ENCODE measurements at regions not wholly inside any gene's neighbourhood (a gene's known extent, or its start where the extent isn't known, plus 50 kb on each side); places are given as distances from the start of the nearest gene placed in this dataset.
"Not testable (repeated sequence)": the region's sequence is repeated elsewhere in the genome, so short reads cannot be mapped to it uniquely, and the experiment has no call there.

DNA sequence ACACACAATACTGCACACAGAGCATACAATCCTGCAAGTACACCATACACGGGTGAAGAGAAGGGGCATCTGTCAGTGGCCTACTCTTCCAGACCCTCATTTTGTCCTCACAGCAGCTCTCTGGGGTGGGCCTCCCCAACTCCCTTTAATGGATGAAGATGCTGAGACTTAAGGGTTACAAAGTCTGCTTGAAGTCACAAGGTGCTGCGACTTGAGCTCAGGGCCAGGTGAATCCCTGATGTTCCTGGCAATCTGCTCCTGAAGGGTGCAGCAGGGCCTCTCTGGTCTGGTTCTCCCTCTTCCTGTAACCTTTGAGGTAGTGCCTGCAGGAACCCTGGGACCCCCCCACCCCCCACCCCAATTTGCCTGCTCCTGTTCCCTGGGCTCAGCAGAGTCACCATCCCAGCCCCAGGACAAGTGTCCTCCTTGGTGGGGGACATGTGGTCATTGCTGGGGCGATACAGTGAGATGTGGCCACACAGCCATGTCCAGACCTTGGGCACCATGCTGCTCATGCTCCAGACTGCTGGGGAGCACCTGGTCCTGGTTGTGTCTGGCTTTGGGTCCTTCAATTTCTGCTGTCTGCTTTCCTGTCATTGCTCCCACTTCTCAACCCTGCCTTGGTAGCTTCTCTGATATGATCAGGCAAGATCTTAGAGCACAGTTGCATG lies 107.5 kb downstream of the METRNL start:
- DNase-seq (ENCODE audit: low read depth, low spot score): no peak
- WGBS (ENCODE audit: insufficient coverage, insufficient read length): no CpG with 5 or more reads among the region's 3 CpGs
- Histone ChIP-seq H3K27me3 (ENCODE audit: control insufficient read depth, insufficient read depth, low read length) (no peaks in the 10 kb centered on the region), H3K9me3 (ENCODE audit: control insufficient read depth, insufficient read depth, low read length) (peaks cover 5% of the 10 kb centered on the region), H3K36me3 (ENCODE audit: control insufficient read depth, insufficient read depth, low read length) (no peaks in the 10 kb centered on the region), H3K4me1 (ENCODE audit: control insufficient read depth, insufficient read depth, low read length) (no peaks in the 10 kb centered on the region; the same call in 1 of the 2 replicates), H3K4me3 (ENCODE audit: low read length) (no peak overlapping the region), H3K27ac (ENCODE audit: low read length) (no peak overlapping the region)

GRCh38 chr17:83187782-83188311 lies 108.4 kb downstream of the METRNL start:
- Histone ChIP-seq H3K4me1 (ENCODE audit: control insufficient read depth, insufficient read depth, low read length) (no peaks in the 10 kb centered on the region), H3K36me3 (ENCODE audit: control insufficient read depth, insufficient read depth, low read length) (no peaks in the 10 kb centered on the region), H3K4me3 (ENCODE audit: low read length) (no peak overlapping the region), H3K27me3 (ENCODE audit: control insufficient read depth, insufficient read depth, low read length) (no peaks in the 10 kb centered on the region), H3K9me3 (ENCODE audit: control insufficient read depth, insufficient read depth, low read length) (peaks cover 6% of the 10 kb centered on the region), H3K27ac (ENCODE audit: low read length) (no peak overlapping the region)
- no peak for DNase-seq (ENCODE audit: low read depth, low spot score)

- Histone ChIP-seq H3K27me3 (ENCODE audit: control insufficient read depth, insufficient read depth, low read length) (no peaks in the 10 kb centered on the region), H3K27ac (ENCODE audit: low read length) (no peak overlapping the region)
- WGBS (ENCODE audit: insufficient coverage, insufficient read length): no CpG with 5 or more reads among the region's 26 CpGs
Observed at GRCh38 chr17:83189044-83190003, 109.9 kb downstream of the METRNL start.

GRCh38 chr17:83190004-83190385 lies 110.6 kb downstream of the METRNL start:
- Histone ChIP-seq H3K27me3 (ENCODE audit: control insufficient read depth, insufficient read depth, low read length) (no peaks in the 10 kb centered on the region), H3K4me3 (ENCODE audit: low read length) (no peak overlapping the region), H3K4me1 (ENCODE audit: control insufficient read depth, insufficient read depth, low read length) (no peaks in the 10 kb centered on the region), H3K9me3 (ENCODE audit: control insufficient read depth, insufficient read depth, low read length) (peaks cover 6% of the 10 kb centered on the region), H3K27ac (ENCODE audit: low read length) (no peak overlapping the region), H3K36me3 (ENCODE audit: control insufficient read depth, insufficient read depth, low read length) (no peaks in the 10 kb centered on the region)
- no CpG with 5 or more reads among the region's 12 CpGs for WGBS (ENCODE audit: insufficient coverage, insufficient read length)
- no peak for DNase-seq (ENCODE audit: low read depth, low spot score)

More at GRCh38 chr17:83189044-83190003, 109.9 kb downstream of the METRNL start:
- H3K9me3 ChIP-seq (ENCODE audit: control insufficient read depth, insufficient read depth, low read length): peaks cover 6% of the 10 kb centered on the region
- H3K4me1 ChIP-seq (ENCODE audit: control insufficient read depth, insufficient read depth, low read length): no peaks in the 10 kb centered on the region
- no peaks in the 10 kb centered on the region for H3K36me3 ChIP-seq (ENCODE audit: control insufficient read depth, insufficient read depth, low read length)
- no peak for DNase-seq (ENCODE audit: low read depth, low spot score)
- H3K4me3 ChIP-seq (ENCODE audit: low read length): no peak overlapping the region

- H3K27me3 ChIP-seq (ENCODE audit: control insufficient read depth, insufficient read depth, low read length): no peaks in the 10 kb centered on the region
- no peak overlapping the region for H3K27ac ChIP-seq (ENCODE audit: low read length)
- no peaks in the 10 kb centered on the region for H3K4me1 ChIP-seq (ENCODE audit: control insufficient read depth, insufficient read depth, low read length)
- H3K4me3 ChIP-seq (ENCODE audit: low read length): no peak overlapping the region
- H3K36me3 ChIP-seq (ENCODE audit: control insufficient read depth, insufficient read depth, low read length): no peaks in the 10 kb centered on the region
- whole genome bisulfite sequencing (ENCODE audit: insufficient coverage, insufficient read length): no CpG with 5 or more reads among the region's 21 CpGs
- H3K9me3 ChIP-seq (ENCODE audit: control insufficient read depth, insufficient read depth, low read length): peaks cover 8% of the 10 kb centered on the region
- no peak for DNase-seq (ENCODE audit: low read depth, low spot score)
Observed at GRCh38 chr17:83190601-83191387, 111.4 kb downstream of the METRNL start.

GRCh38 chr17:83191388-83192160 lies 112.2 kb downstream of the METRNL start:
- Histone ChIP-seq H3K36me3 (ENCODE audit: control insufficient read depth, insufficient read depth, low read length) (no peaks in the 10 kb centered on the region), H3K27ac (ENCODE audit: low read length) (no peak overlapping the region), H3K4me1 (ENCODE audit: control insufficient read depth, insufficient read depth, low read length) (no peaks in the 10 kb centered on the region), H3K27me3 (ENCODE audit: control insufficient read depth, insufficient read depth, low read length) (no peaks in the 10 kb centered on the region), H3K9me3 (ENCODE audit: control insufficient read depth, insufficient read depth, low read length) (peaks cover 8% of the 10 kb centered on the region), H3K4me3 (ENCODE audit: low read length) (no peak overlapping the region)
- DNase-seq (ENCODE audit: low read depth, low spot score): no peak
- no CpG with 5 or more reads among the region's 11 CpGs for WGBS (ENCODE audit: insufficient coverage, insufficient read length)

DNA sequence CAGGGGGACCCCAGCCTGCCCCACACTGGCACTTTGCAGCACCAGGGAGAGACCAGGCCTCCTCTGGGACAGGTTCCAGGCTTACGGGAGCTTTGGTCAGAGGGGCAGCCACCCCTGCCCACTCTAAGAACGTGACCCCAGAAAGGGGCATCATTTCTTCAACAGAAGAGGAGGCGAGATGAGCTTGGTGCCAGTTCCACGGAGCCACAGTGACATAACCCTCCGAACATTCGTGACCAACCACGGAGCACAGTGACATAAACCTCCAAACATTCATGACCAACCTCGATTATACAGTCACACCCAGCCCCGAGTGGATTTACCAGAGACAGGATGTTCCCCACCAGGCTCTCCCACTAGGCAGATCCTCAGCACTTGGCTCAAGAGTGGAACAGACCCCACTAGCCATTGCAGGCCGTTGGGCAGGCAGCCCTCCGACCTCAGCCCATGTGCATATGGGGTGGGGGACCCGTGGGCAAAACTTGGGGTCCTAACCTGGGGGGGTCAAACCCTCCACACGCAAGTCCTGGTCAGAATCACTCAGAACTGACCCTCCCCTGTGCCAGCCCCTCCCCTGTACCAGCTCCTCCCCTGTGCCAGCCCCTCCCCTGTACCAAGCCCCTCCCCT lies 112.9 kb downstream of the METRNL start:
- no CpG with 5 or more reads among the region's 13 CpGs for WGBS (ENCODE audit: insufficient coverage, insufficient read length)

DNA sequence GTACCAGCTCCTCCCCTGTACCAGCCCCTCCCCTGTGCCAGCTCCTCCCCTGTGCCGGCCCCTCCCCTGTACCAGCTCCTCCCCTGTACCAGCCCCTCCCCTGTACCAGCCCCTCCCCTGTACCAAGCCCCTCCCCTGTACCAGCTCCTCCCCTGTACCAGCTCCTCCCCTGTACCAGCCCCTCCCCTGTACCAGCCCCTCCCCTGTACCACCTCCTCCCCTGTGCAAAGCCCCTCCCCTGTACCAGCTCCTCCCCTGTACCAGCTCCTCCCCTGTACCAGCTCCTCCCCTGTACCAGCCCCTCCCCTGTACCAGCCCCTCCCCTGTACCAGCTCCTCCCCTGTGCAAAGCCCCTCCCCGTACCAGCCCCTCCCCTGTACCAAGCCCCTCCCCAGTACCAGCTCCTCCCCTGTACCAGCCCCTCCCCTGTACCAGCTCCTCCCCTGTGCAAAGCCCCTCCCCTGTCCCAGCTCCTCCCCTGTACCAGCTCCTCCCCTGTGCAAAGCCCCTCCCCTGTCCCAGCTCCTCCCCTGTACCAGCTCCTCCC lies 113.5 kb downstream of the METRNL start:
- no CpG with 5 or more reads among the region's 2 CpGs for WGBS (ENCODE audit: insufficient coverage, insufficient read length)
- not testable (repeated sequence) for H3K4me3 ChIP-seq (ENCODE audit: low read length)

More for the DNA sequence above, 112.9 kb downstream of the METRNL start:
- Histone ChIP-seq H3K9me3 (ENCODE audit: control insufficient read depth, insufficient read depth, low read length) (peaks cover 8% of the 10 kb centered on the region), H3K4me1 (ENCODE audit: control insufficient read depth, insufficient read depth, low read length) (no peaks in the 10 kb centered on the region), H3K27me3 (ENCODE audit: control insufficient read depth, insufficient read depth, low read length) (no peaks in the 10 kb centered on the region), H3K36me3 (ENCODE audit: control insufficient read depth, insufficient read depth, low read length) (no peaks in the 10 kb centered on the region), H3K4me3 (ENCODE audit: low read length) (no peak overlapping the region), H3K27ac (ENCODE audit: low read length) (no peak overlapping the region)
- DNase-seq (ENCODE audit: low read depth, low spot score): no peak

DNA sequence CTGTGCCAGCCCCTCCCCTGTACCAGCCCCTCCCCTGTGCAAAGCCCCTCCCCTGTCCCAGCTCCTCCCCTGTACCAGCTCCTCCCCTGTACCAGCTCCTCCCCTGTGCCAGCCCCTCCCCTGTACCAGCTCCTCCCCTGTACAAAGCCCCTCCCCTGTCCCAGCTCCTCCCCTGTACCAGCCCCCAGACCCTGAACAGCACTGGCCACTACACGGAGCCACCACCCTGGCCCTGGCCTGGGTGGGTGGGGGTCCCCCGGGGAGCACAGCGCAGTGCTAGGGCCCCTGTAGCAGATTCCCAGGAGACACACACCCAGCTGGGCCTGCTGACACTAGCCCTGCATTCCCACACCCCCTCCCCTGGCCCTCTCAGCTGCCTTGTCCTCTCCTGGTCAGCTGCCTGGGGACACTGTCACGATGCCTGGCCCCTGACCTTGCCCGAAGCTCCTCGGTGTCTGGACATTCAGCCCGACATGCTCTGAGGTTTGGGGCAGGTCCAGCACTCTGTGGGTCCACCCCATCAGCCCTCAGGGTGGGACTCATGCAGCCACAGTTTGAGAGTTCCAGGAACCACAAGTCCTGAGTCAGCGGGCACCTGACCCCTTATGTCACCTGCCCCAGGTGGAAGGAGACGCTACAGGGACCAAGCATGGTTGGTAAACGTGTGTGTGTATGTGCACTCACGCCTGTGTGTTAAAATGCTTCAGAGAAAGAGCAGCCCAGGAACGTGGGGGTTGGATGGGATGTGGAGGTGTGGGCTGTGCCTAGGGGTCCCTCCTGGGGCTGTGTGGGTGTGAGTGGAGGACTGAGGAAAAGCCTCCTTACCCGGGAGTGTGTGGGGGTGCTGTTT lies 114.2 kb downstream of the METRNL start:
- no peak for DNase-seq (ENCODE audit: low read depth, low spot score)
- no peaks in the 10 kb centered on the region for H3K4me1 ChIP-seq (ENCODE audit: control insufficient read depth, insufficient read depth, low read length)
- H3K27ac ChIP-seq (ENCODE audit: low read length): no peak overlapping the region
- no CpG with 5 or more reads among the region's 13 CpGs for WGBS (ENCODE audit: insufficient coverage, insufficient read length)
- H3K27me3 ChIP-seq (ENCODE audit: control insufficient read depth, insufficient read depth, low read length): no peaks in the 10 kb centered on the region
- H3K36me3 ChIP-seq (ENCODE audit: control insufficient read depth, insufficient read depth, low read length): no peaks in the 10 kb centered on the region
- H3K4me3 ChIP-seq (ENCODE audit: low read length): no peak overlapping the region
- peaks cover 8% of the 10 kb centered on the region for H3K9me3 ChIP-seq (ENCODE audit: control insufficient read depth, insufficient read depth, low read length)

More for the DNA sequence above, 113.5 kb downstream of the METRNL start:
- not testable (repeated sequence) for DNase-seq (ENCODE audit: low read depth, low spot score); H3K4me1 ChIP-seq (ENCODE audit: control insufficient read depth, insufficient read depth, low read length); H3K27me3 ChIP-seq (ENCODE audit: control insufficient read depth, insufficient read depth, low read length); H3K27ac ChIP-seq (ENCODE audit: low read length); H3K36me3 ChIP-seq (ENCODE audit: control insufficient read depth, insufficient read depth, low read length); H3K9me3 ChIP-seq (ENCODE audit: control insufficient read depth, insufficient read depth, low read length)

Data from iPS DF 6.9 (cell line).